NB4 (cell line): ENCODE measurements at regions not wholly inside any gene's neighbourhood (a gene's known extent, or its start where the extent isn't known, plus 50 kb on each side); places are given as distances from the start of the nearest gene placed in this dataset.

Experiments
- DNase-seq: peaks from one replicate; pipeline ENCODE4 v3.0.0; 2010; ENCODE audit warnings: low read depth
- H3K4me3 ChIP-seq: one replicate; pipeline ENCODE4 v1.5.1; 2011; ENCODE audit warnings: mild to moderate bottlenecking, low read depth, low read length, moderate library complexity
- MYC ChIP-seq: IDR thresholded peaks from 2 replicates; pipeline ENCODE4 v1.6.1; 2011; ENCODE audit warnings: low read depth, low read length
- POLR2A ChIP-seq: IDR thresholded peaks from 2 replicates; pipeline ENCODE4 v1.6.1; 2011; ENCODE audit warnings: mild to moderate bottlenecking; ENCODE audit not compliant: insufficient read length; ENCODE audit errors: extremely low read depth
- TF ChIP-seq, protein P1 (sequence below): IDR thresholded peaks from one replicate; pipeline ENCODE4 v1.5.1; 2012; ENCODE audit warnings: low read depth, low read length
- TF ChIP-seq, protein P2 (sequence below): IDR thresholded peaks from 2 replicates; pipeline ENCODE4 v1.6.1; 2011; ENCODE audit warnings: low read depth, low read length

DNA sequence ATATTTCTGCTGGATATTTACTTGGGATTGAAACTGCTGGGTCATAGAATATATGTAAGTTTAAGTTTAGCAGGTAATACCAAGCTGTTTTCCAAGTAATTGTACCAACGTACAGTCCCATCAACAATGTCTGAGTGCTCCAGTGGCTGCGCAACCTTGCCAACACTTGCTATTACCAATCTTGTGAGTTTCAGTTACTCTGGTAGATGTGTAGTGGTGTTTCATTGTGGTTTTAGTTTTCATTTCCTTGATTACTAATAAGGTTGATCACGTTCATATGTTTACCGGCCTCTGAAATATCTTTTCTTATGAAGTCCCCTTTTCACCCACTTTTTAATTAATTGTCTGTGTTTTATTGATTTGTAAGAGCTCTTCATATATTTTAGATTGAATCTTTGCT, 370.6 kb upstream of the CADM1 start:
- no peak overlapping the region for H3K4me3 ChIP-seq
- TF ChIP-seq, protein P1, sequence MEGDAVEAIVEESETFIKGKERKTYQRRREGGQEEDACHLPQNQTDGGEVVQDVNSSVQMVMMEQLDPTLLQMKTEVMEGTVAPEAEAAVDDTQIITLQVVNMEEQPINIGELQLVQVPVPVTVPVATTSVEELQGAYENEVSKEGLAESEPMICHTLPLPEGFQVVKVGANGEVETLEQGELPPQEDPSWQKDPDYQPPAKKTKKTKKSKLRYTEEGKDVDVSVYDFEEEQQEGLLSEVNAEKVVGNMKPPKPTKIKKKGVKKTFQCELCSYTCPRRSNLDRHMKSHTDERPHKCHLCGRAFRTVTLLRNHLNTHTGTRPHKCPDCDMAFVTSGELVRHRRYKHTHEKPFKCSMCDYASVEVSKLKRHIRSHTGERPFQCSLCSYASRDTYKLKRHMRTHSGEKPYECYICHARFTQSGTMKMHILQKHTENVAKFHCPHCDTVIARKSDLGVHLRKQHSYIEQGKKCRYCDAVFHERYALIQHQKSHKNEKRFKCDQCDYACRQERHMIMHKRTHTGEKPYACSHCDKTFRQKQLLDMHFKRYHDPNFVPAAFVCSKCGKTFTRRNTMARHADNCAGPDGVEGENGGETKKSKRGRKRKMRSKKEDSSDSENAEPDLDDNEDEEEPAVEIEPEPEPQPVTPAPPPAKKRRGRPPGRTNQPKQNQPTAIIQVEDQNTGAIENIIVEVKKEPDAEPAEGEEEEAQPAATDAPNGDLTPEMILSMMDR: no peak
- TF ChIP-seq POLR2A: no peak
- DNase-seq: no peak

DNA sequence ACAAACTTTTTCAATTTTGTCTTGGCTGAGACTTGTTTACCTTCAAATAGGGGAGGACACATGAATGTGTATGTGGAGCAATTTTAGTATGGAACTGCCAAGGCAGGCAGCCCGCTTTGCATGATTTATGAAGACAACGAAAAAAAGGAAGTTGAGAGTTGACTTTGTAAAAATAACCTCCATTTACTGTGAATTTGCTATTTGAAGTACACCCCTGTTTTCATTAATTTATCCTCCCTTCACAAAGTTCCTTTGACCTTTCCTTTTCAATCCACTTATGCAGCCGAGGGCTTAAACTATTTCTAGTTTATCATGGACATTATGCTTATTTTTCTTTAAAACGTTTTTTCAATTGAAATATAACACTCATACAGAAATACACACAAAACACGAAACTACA, 369.6 kb upstream of the CADM1 start:
- no peak overlapping the region for H3K4me3 ChIP-seq
- peak; percentile 8 for DNase-seq
- TF ChIP-seq, protein P1: no peak
- TF ChIP-seq POLR2A: no peak

DNA sequence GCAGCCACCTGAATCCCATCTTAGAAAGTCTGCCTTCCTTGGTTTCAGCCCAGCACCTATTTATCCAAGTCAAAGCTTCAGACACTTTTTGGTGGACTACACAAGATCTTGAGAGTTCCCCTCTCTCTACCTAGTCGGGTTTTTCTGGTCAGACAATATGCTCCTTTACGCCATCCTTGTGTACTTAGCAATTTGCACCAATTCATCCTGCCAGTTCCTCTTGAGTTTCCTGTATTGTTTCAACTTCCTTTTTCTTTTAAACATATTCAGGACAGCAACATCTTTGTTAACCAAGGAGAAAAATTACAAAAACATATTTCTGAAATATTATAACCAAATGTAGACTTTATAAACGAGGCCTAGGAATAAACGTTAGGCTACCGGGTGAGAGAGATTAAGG, 368.2 kb upstream of the CADM1 start:
- peak; percentile 13 for DNase-seq
- TF ChIP-seq, protein P2, sequence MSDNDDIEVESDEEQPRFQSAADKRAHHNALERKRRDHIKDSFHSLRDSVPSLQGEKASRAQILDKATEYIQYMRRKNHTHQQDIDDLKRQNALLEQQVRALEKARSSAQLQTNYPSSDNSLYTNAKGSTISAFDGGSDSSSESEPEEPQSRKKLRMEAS: no peak
- TF ChIP-seq MYC: no peak
- TF ChIP-seq, protein P1: no peak

DNA sequence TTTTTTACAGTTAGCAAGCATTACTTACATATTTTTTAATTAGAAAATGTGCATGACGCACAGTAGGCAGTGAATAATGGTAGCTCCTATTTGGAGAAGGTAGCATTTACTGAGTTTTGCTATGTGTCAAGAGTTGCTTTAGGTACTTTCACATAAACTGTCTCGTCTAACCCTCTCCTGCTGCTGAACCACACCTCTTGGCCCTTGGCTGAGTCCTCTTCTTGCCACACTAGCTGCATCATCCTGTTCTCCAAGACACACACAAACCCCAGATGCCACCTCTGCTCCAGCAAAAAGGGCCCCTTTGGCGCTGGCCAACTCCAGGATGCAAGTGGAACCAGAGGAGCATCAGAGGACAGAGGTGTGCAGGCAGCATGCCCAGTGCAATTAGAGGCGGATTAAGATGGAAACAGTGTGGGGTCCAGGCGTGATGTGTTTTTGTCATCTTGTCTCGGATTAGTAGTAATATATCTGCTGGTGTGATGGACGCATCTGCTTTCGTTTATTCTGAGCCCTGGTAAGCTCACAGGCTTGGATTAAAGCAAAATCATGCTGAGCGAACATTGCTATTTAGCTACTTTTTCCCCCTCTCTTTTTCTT, 367.0 kb upstream of the CADM1 start:
- H3K4me3 ChIP-seq: no peak overlapping the region
- TF ChIP-seq, protein P2: no peak
- no peak for TF ChIP-seq MYC
- TF ChIP-seq, protein P1: no peak
- no peak for TF ChIP-seq POLR2A
- DNase-seq: no peak

More for the DNA sequence above, 368.2 kb upstream of the CADM1 start:
- no peak overlapping the region for H3K4me3 ChIP-seq

DNA sequence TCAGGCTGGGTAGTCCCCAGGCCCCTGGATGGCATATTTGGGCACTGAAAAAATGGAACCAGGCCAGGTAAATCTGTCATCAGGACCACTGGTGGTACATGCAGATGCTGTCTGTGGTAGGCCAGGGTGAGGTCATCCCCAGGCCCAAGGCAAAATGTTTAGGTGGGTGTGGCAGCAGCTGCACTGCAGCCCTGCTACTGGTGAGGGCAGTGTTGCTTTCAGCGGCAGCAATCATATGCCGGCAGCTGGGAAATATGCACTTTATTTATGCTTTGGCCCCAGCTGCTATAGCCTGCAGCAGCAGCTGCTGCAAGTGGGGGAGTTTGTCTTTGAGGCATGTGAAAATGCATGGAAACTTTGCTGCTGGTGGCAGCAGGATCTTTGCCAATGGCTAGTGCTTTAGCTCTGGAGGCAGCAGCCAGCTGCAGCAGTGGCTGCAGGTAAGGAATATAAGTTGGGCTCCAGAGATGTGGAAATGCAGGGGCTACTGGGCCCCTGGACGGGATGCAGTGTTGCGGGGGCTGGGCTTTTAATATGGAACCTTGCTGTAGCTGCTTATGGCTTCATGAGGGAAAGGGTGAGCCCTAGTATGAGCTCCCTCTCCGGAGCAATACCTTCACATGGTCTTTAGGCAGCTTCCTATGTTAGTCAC, 365.7 kb upstream of the CADM1 start:
- TF ChIP-seq, protein P1: peak; percentile 31
- TF ChIP-seq MYC: no peak
- peak; percentile 18 for DNase-seq
- no peak overlapping the region for H3K4me3 ChIP-seq

DNA sequence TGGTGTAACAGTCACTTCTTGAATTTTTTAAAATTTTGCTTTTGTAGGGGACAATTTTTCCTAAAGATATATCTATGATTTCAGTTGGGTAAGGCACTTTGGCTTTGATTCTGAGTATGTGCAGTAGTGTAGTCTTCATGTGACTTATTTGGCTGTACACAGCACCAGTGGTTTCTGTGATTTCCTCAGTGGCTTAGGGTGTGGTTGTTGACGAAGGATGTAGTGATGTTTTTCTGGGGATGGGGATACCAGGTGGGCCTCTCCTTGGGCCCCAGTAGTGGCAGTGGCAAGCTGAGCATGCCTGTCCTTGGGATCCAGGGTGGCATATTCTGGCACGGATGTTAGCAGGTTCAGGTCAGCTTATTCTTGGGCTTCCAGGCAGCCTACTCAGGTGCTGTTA, 364.9 kb upstream of the CADM1 start:
- no peak for DNase-seq
- H3K4me3 ChIP-seq: no peak overlapping the region
- TF ChIP-seq POLR2A (no peak), MYC (no peak)
- TF ChIP-seq, protein P1: no peak
- TF ChIP-seq, protein P2: no peak
